22Rv1 (cell line): ENCODE measurements at regions not wholly inside any gene's neighbourhood (a gene's known extent, or its start where the extent isn't known, plus 50 kb on each side); places are given as distances from the start of the nearest gene placed in this dataset.

Experiments used
- ZFX ChIP-seq: fragments of 450-650 bp; IDR thresholded peaks from 2 replicates; pipeline ENCODE4 v1.6.1; 2017; ENCODE audit warnings: antibody characterized with exemption, borderline replicate concordance
- TF ChIP-seq, protein P1 (sequence below): fragments of 450-650 bp; IDR thresholded peaks from 2 replicates; pipeline ENCODE4 v1.5.1; 2017; ENCODE audit warnings: mild to moderate bottlenecking

- TF ChIP-seq, protein P1, sequence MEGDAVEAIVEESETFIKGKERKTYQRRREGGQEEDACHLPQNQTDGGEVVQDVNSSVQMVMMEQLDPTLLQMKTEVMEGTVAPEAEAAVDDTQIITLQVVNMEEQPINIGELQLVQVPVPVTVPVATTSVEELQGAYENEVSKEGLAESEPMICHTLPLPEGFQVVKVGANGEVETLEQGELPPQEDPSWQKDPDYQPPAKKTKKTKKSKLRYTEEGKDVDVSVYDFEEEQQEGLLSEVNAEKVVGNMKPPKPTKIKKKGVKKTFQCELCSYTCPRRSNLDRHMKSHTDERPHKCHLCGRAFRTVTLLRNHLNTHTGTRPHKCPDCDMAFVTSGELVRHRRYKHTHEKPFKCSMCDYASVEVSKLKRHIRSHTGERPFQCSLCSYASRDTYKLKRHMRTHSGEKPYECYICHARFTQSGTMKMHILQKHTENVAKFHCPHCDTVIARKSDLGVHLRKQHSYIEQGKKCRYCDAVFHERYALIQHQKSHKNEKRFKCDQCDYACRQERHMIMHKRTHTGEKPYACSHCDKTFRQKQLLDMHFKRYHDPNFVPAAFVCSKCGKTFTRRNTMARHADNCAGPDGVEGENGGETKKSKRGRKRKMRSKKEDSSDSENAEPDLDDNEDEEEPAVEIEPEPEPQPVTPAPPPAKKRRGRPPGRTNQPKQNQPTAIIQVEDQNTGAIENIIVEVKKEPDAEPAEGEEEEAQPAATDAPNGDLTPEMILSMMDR, result no peak
- TF ChIP-seq ZFX, result no peak
Observed at GRCh38 chr3:127393131-127393820, 105.4 kb upstream of the PRR20G start.
